ENCODE measurements at regions not wholly inside any gene's neighbourhood (a gene's known extent, or its start where the extent isn't known, plus 50 kb on each side); places are given as distances from the start of the nearest gene placed in this dataset.
A peak's percentile ranks its signal among the peaks of the same experiment; 100 is the strongest.
"Not testable (repeated sequence)": the region's sequence is repeated elsewhere in the genome, so short reads cannot be mapped to it uniquely, and the experiment has no call there.

GRCh38 chr3:88000853-88001252, 58.0 kb downstream of the CGGBP1 start:
- peak; percentile 13 for DNase-seq

- no peak for DNase-seq
These were observed 60.8 kb downstream of the CGGBP1 start for GRCh38 chr3:87997966-87998365.

GRCh38 chr3:87997298-87997697, 61.5 kb downstream of the CGGBP1 start:
- peak; percentile 26 for DNase-seq

- no peak for DNase-seq
These were observed 61.9 kb downstream of the CGGBP1 start for GRCh38 chr3:87996882-87997281.

- no peak for DNase-seq
These were observed 65.2 kb downstream of the CGGBP1 start for GRCh38 chr3:87993566-87993965.

- DNase-seq, result no peak
These were observed 70.9 kb downstream of the CGGBP1 start for GRCh38 chr3:87987952-87988351.

- DNase-seq, result no peak
These were observed 76.4 kb downstream of the CGGBP1 start for GRCh38 chr3:87982421-87982820.

GRCh38 chr3:87979527-87979926, 79.3 kb downstream of the CGGBP1 start:
- no peak for DNase-seq

- no peak for DNase-seq
These were observed 81.0 kb downstream of the CGGBP1 start for GRCh38 chr3:87977765-87978164.

GRCh38 chr3:87975716-87976115, 83.1 kb downstream of the CGGBP1 start:
- DNase-seq, result no peak

GRCh38 chr3:87973906-87974305, 84.9 kb downstream of the CGGBP1 start:
- DNase-seq, result no peak

- no peak for DNase-seq
These were observed 89.2 kb downstream of the CGGBP1 start for GRCh38 chr3:87969620-87970019.

GRCh38 chr3:87968668-87969067, 90.1 kb downstream of the CGGBP1 start:
- DNase-seq, result no peak

GRCh38 chr3:87958289-87958688, 100.5 kb downstream of the CGGBP1 start:
- no peak for DNase-seq

GRCh38 chr3:87957575-87957974, 101.2 kb downstream of the CGGBP1 start:
- DNase-seq, result no peak

- DNase-seq, result no peak
These were observed 109.0 kb downstream of the CGGBP1 start for GRCh38 chr3:87949879-87950208.

- no peak for DNase-seq
These were observed 109.5 kb downstream of the CGGBP1 start for GRCh38 chr3:87949189-87949878.

GRCh38 chr3:87946007-87946406, 112.8 kb downstream of the CGGBP1 start:
- DNase-seq, result not testable (repeated sequence)

- not testable (repeated sequence) for DNase-seq
These were observed 116.5 kb downstream of the CGGBP1 start for GRCh38 chr3:87942256-87942655.

GRCh38 chr3:87924485-87924884, 134.3 kb downstream of the CGGBP1 start:
- DNase-seq, result no peak

GRCh38 chr3:87920549-87920948, 138.3 kb downstream of the CGGBP1 start:
- no peak for DNase-seq

GRCh38 chr3:87901141-87901540, 157.7 kb downstream of the CGGBP1 start:
- DNase-seq, result no peak

- DNase-seq, result peak; percentile 3
These were observed 158.7 kb downstream of the CGGBP1 start for GRCh38 chr3:87900061-87900460.

GRCh38 chr3:87898971-87899370, 159.8 kb downstream of the CGGBP1 start:
- DNase-seq, result no peak

GRCh38 chr3:87895983-87896382, 162.8 kb downstream of the CGGBP1 start:
- no peak for DNase-seq

GRCh38 chr3:87873136-87873535, 185.7 kb downstream of the CGGBP1 start:
- DNase-seq, result no peak

Data from CD4-positive, alpha-beta T cell treated with Interleukin-21 for 1 hour (primary cell).